Trophoblast cell (in vitro differentiated cells and primary cell): ENCODE measurements at regions not wholly inside any gene's neighbourhood (a gene's known extent, or its start where the extent isn't known, plus 50 kb on each side); places are given as distances from the start of the nearest gene placed in this dataset.

Experiments used
- DNase-seq, 2 donors: peaks; one replicate each; pipeline ENCODE4 v3.0.0-alpha.2; 2016
- H2AFZ ChIP-seq: 2 replicates; pipeline ENCODE4 v1.6.1; 2013; ENCODE audit warnings: low read length, moderate library complexity, mild to moderate bottlenecking; ENCODE audit not compliant: insufficient read depth, poor library complexity
- H2AK5ac ChIP-seq: 2 replicates; pipeline ENCODE4 v1.6.1; 2013; ENCODE audit warnings: mild to moderate bottlenecking, low read length
- H2BK120ac ChIP-seq: 2 replicates; pipeline ENCODE4 v1.6.1; 2013; ENCODE audit warnings: low read length, mild to moderate bottlenecking, moderate library complexity; ENCODE audit not compliant: insufficient read depth, poor library complexity
- H2BK12ac ChIP-seq: 2 replicates; pipeline ENCODE4 v1.6.1; 2013; ENCODE audit warnings: mild to moderate bottlenecking, low read length, moderate library complexity
- H2BK5ac ChIP-seq: 2 replicates; pipeline ENCODE4 v1.6.1; 2013; ENCODE audit warnings: low read length, low read depth, moderate library complexity, mild to moderate bottlenecking; ENCODE audit not compliant: poor library complexity
- H3K14ac ChIP-seq: 2 replicates; pipeline ENCODE4 v1.6.1; 2013; ENCODE audit warnings: mild to moderate bottlenecking, low read length
- H3K18ac ChIP-seq: 2 replicates; pipeline ENCODE4 v1.6.1; 2013; ENCODE audit warnings: mild to moderate bottlenecking, low read length
- H3K23ac ChIP-seq: 2 replicates; pipeline ENCODE4 v1.6.1; 2013; ENCODE audit warnings: low read length
- H3K27ac ChIP-seq: 2 replicates; pipeline ENCODE4 v1.5.1; 2013; ENCODE audit warnings: low read depth, mild to moderate bottlenecking, inconsistent platforms, low read length, moderate library complexity
- H3K27me3 ChIP-seq: 2 replicates; pipeline ENCODE4 v1.6.1; 2013; ENCODE audit warnings: inconsistent platforms, mild to moderate bottlenecking, low read length, moderate library complexity; ENCODE audit not compliant: insufficient read depth
- H3K36me3 ChIP-seq, 2 experiments: 1 replicate in 1 of 2; 2 replicates in 1 of 2; pipeline ENCODE4 v1.6.1; 2013; ENCODE audit warnings: low read length in 2 of 2, mild to moderate bottlenecking in 2 of 2, moderate library complexity in 1 of 2; ENCODE audit not compliant: insufficient read depth in 2 of 2, control insufficient read depth in 1 of 2
- H3K4ac ChIP-seq: 2 replicates; pipeline ENCODE4 v1.6.1; 2013; ENCODE audit warnings: low read depth, mild to moderate bottlenecking, low read length, moderate library complexity
- H3K4me1 ChIP-seq, 2 experiments: 1 replicate in 1 of 2; 2 replicates in 1 of 2; pipeline ENCODE4 v1.6.1; 2013; ENCODE audit warnings: low read length in 2 of 2, mild to moderate bottlenecking in 2 of 2, moderate library complexity in 1 of 2; ENCODE audit not compliant: insufficient read depth in 2 of 2, control insufficient read depth in 1 of 2
- H3K4me2 ChIP-seq: 2 replicates; pipeline ENCODE4 v1.6.1; 2013; ENCODE audit warnings: inconsistent platforms, mild to moderate bottlenecking, low read length, moderate library complexity
- H3K4me3 ChIP-seq: 2 replicates; pipeline ENCODE4 v1.5.1; 2013; ENCODE audit warnings: mild to moderate bottlenecking, low read depth, low read length, inconsistent platforms
- H3K79me1 ChIP-seq: one replicate; pipeline ENCODE4 v1.6.1; 2013; ENCODE audit warnings: low read length
- H3K79me2 ChIP-seq: 2 replicates; pipeline ENCODE4 v1.6.1; 2013; ENCODE audit warnings: low read length, mild to moderate bottlenecking; ENCODE audit not compliant: control insufficient read depth, insufficient read depth, poor library complexity
- H3K9ac ChIP-seq: 2 replicates; pipeline ENCODE4 v1.6.1; 2013; ENCODE audit warnings: mild to moderate bottlenecking, low read length
- H3K9me3 ChIP-seq: 2 replicates; pipeline ENCODE4 v1.6.1; 2013; ENCODE audit warnings: low read depth, mild to moderate bottlenecking, control low read depth, inconsistent platforms, low read length; ENCODE audit not compliant: insufficient read depth
- H4K12ac ChIP-seq: 2 replicates; pipeline ENCODE4 v1.6.1; 2013; ENCODE audit warnings: low read depth, mild to moderate bottlenecking, low read length, moderate library complexity
- H4K8ac ChIP-seq: 2 replicates; pipeline ENCODE4 v1.6.1; 2013; ENCODE audit warnings: low read depth, mild to moderate bottlenecking, low read length, moderate library complexity
- H4K91ac ChIP-seq: one replicate; pipeline ENCODE4 v1.6.1; 2013; ENCODE audit warnings: low read depth, mild to moderate bottlenecking, low read length, moderate library complexity
- WGBS: extraction: QIAGEN DNeasy Blood & Tissue Kit; methylation state at CpG from one replicate; pipeline ENCODE4 v1.1.7; 2013; ENCODE audit warnings: missing lambda C conversion rate; ENCODE audit not compliant: insufficient read length, insufficient coverage; ENCODE audit errors: extremely low coverage; 5-methylcytosine and 5-hydroxymethylcytosine counted together

GRCh38 chr1:29396438-29397255 lies 160.3 kb downstream of the PTPRU start:
- Histone ChIP-seq H4K91ac (no peak overlapping the region), H3K4ac (no peak overlapping the region), H4K8ac (no peak overlapping the region)

GRCh38 chr1:29395736-29396437 lies 159.6 kb downstream of the PTPRU start:
- no peaks in the 10 kb centered on the region for H3K4me1 ChIP-seq
- no peaks in the 10 kb centered on the region for H3K27me3 ChIP-seq
- H3K18ac ChIP-seq = no peak overlapping the region
- no peak overlapping the region for H2BK120ac ChIP-seq
- H4K91ac ChIP-seq = no peak overlapping the region
- H3K23ac ChIP-seq = no peak overlapping the region
- H2AK5ac ChIP-seq = no peak overlapping the region
- H3K4me3 ChIP-seq = no peak overlapping the region
- H3K14ac ChIP-seq = no peak overlapping the region
- H4K12ac ChIP-seq = no peak overlapping the region
- H4K8ac ChIP-seq = no peak overlapping the region
- H2BK5ac ChIP-seq = no peak overlapping the region
- H3K4me2 ChIP-seq = no peak overlapping the region
- H3K36me3 ChIP-seq = no peaks in the 10 kb centered on the region
- DNase-seq = no peak
- no peak overlapping the region for H2AFZ ChIP-seq
- H3K27ac ChIP-seq = no peak overlapping the region
- WGBS = no CpG with 5 or more reads among the region's 5 CpGs
- no peak overlapping the region for H3K9ac ChIP-seq
- H2BK12ac ChIP-seq = no peak overlapping the region
- H3K79me2 ChIP-seq = no peaks in the 10 kb centered on the region
- peaks cover under 1% of the 10 kb centered on the region for H3K9me3 ChIP-seq
- H3K4ac ChIP-seq = no peak overlapping the region
- no peaks in the 10 kb centered on the region for H3K79me1 ChIP-seq

More at GRCh38 chr1:29396438-29397255, 160.3 kb downstream of the PTPRU start:
- Histone ChIP-seq H3K14ac (no peak overlapping the region), H3K18ac (no peak overlapping the region), H3K4me2 (no peak overlapping the region), H3K79me2 (no peaks in the 10 kb centered on the region), H2AFZ (no peak overlapping the region), H3K4me3 (no peak overlapping the region), H2BK120ac (no peak overlapping the region), H3K4me1 (no peaks in the 10 kb centered on the region), H3K9me3 (no peaks in the 10 kb centered on the region), H3K27ac (no peak overlapping the region), H2BK12ac (no peak overlapping the region), H3K79me1 (no peaks in the 10 kb centered on the region), H2AK5ac (no peak overlapping the region), H3K23ac (no peak overlapping the region), H4K12ac (no peak overlapping the region), H2BK5ac (no peak overlapping the region), H3K27me3 (no peaks in the 10 kb centered on the region), H3K9ac (no peak overlapping the region), H3K36me3 (no peaks in the 10 kb centered on the region)
- no peak for DNase-seq
- WGBS = no CpG with 5 or more reads among the region's 10 CpGs

GRCh38 chr1:29394521-29395225 lies 158.4 kb downstream of the PTPRU start:
- Histone ChIP-seq H2BK12ac (no peak overlapping the region), H3K9ac (no peak overlapping the region), H3K18ac (no peak overlapping the region), H3K14ac (no peak overlapping the region), H3K27me3 (no peaks in the 10 kb centered on the region), H3K4me1 (no peaks in the 10 kb centered on the region), H4K8ac (no peak overlapping the region), H3K23ac (no peak overlapping the region), H3K79me2 (no peaks in the 10 kb centered on the region), H3K4me3 (no peak overlapping the region), H3K36me3 (no peaks in the 10 kb centered on the region), H3K9me3 (peaks cover 3% of the 10 kb centered on the region), H2AFZ (no peak overlapping the region), H3K4me2 (no peak overlapping the region), H2BK5ac (no peak overlapping the region), H4K91ac (no peak overlapping the region), H2BK120ac (no peak overlapping the region), H2AK5ac (no peak overlapping the region), H4K12ac (no peak overlapping the region), H3K79me1 (no peaks in the 10 kb centered on the region), H3K27ac (no peak overlapping the region), H3K4ac (no peak overlapping the region)
- no peak for DNase-seq
- no CpG with 5 or more reads among the region's 9 CpGs for WGBS

- H2AK5ac ChIP-seq = no peak overlapping the region
Measured at GRCh38 chr1:29393451-29393826, 157.1 kb downstream of the PTPRU start.

More at GRCh38 chr1:29393451-29393826, 157.1 kb downstream of the PTPRU start:
- Histone ChIP-seq H3K14ac (no peak overlapping the region), H3K79me2 (no peaks in the 10 kb centered on the region), H3K27me3 (no peaks in the 10 kb centered on the region), H4K91ac (no peak overlapping the region), H2BK12ac (no peak overlapping the region), H2BK5ac (no peak overlapping the region), H3K4me2 (no peak overlapping the region), H2BK120ac (no peak overlapping the region), H3K79me1 (no peaks in the 10 kb centered on the region), H3K18ac (no peak overlapping the region), H3K27ac (no peak overlapping the region), H4K8ac (no peak overlapping the region), H3K23ac (no peak overlapping the region), H3K4me1 (no peaks in the 10 kb centered on the region), H3K9me3 (peaks cover 3% of the 10 kb centered on the region), H3K9ac (no peak overlapping the region), H4K12ac (no peak overlapping the region), H3K36me3 (no peaks in the 10 kb centered on the region), H2AFZ (no peak overlapping the region), H3K4me3 (no peak overlapping the region), H3K4ac (no peak overlapping the region)
- DNase-seq = no peak
- WGBS = no CpG with 5 or more reads among the region's 2 CpGs
